Colon (tissue), 2 donors: ENCODE measurements at regions not wholly inside any gene's neighbourhood (a gene's known extent, or its start where the extent isn't known, plus 50 kb on each side); places are given as distances from the start of the nearest gene placed in this dataset.
"Not testable (repeated sequence)": the region's sequence is repeated elsewhere in the genome, so short reads cannot be mapped to it uniquely, and the experiment has no call there.

Source experiments
- FAIRE-seq: peaks from 2 replicates; lab custom pipeline; 2012; peaks lifted over from hg19 to GRCh38; lab: Jason Lieb, UNC
- donor health status: control.
- donor health status: control.

DNA sequence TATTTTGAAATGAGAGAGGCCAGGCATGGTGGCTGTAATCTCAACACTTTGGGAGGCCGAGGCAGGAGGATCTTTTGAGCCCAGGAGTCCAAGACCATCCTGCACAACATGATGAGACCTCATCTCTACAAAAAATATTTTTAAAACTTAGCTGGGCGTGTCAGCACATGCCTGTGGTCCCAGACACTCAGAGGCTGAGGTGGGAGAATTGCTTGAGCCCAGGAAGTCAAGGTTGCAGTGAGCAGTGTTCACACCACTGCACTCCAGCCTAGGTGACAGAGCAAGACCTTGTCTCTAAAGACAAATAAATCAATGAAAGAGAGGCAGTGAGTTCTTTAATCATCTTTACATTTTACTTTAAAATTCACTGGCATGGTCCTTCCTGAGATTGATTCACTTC is 124.5 kb downstream of the DUSP6 start:
- no peak for FAIRE-seq

DNA sequence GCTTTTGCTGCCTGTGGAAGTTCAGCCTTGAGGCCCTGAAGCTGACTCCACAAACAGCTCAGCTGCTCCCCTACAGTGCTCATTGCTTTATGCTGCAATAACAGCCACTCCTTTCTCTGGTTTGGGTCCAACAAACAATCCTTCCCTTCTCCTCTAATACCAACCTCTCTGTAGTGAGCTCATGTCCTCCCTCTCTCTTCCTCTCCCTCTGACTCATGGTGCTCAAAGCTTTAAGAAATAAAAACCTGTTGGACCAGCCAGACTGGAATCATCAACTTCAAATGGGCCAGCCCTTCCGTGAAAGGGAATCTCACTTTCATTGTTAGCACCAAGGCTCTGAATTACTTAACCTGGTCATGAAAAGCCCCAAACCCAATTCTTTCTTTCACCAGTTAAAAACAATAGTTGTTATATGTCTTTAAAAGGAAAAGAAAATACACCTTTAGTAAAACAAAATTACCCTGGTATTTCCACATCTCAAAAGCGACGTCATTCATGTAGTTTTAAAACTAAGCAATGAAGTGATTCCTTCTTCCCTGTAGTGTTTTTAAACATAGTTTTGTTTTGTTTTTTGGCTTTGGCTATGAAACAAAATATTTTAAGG is 126.4 kb downstream of the DUSP6 start:
- peak; percentile 10 for FAIRE-seq

DNA sequence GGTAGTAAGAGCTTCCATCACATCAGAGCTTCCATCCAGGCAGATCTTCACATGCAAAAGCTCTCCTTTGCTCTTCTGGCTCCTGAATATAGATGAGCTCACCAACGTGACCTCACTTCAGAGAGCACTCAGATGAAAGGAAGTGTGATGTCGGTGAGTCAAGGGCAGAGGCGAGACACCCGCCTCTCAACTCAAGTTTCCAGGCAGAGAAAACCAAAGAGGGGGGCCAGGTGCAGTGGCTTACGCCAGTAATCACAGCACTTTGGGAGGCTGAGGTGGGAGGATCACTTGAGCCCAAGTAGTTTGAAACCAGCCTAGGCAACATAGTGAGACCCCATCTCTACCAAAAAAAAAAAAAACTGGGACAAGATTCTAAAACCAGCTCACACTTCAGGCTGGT is 126.9 kb downstream of the DUSP6 start:
- FAIRE-seq, result no peak

DNA sequence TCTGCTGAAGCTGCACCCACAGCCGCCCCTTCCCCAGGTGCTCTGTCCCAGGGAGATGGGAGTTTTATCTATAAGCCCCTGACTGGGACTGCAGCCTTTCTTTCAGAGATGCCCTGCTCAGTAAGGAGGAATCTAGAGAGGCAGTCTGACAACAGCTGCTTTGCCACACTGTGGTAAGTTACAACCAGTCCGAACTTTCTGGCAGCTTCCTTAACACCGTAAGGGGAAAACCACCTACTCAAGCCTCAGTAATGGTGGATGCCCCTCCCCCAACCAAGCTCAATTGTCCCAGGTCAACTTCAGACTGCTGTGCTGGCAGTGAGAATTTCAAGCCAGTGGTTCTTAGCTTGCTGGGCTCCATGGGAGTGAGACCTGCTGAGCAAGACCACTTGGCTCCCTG is 129.7 kb downstream of the DUSP6 start:
- not testable (repeated sequence) for FAIRE-seq

DNA sequence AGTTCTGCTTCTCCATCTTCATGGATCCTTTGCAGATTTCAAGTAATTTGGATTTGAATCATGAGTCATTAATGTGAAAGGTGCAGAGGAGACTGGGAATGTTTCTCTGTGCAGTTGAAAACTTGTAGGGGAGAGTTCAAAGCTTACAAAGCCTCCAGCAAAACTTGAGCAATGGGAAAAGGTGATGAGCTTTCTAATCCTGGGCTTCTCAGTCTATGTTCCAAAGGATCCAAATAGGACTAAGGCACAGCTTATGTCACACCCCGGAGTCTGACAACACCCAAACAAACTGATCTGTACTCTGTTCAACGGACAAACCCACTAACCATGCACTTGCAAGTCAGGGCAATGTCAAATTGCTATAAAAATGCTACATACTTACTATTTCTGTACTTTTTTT is 134.8 kb downstream of the DUSP6 start:
- no peak for FAIRE-seq

DNA sequence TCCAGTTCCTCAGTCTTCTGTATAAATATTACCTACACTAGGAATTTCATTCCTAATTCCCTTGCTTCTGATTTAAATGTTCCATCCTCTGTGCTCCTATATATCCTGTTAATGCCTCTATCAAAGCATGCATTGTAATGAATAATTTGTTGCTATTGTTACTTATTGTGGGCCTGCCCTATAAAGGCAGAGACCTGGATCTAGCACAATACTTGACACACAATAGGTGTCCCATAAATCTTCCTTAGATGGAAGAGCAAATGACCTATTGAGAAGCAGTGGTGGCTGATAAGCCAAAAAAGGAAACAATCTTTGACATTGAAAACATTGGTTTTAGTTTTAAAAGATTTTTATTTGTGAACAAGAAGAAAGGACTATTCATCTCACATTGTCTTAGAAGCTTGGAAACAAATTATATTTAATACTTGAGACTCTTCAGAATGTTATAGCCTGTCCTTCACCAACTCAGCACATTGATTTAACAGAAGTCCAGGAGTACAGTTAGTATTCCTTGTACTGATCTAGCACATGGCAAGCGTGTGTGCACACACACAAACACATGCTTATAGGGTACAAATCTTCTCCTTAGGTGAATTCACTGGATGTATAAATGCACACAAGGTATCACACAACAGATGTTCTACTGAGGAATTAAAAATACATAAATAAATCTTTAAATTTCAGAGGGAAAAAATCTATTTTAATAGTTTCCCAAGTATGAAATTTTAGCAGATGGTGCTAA is 135.9 kb downstream of the DUSP6 start:
- no peak for FAIRE-seq

DNA sequence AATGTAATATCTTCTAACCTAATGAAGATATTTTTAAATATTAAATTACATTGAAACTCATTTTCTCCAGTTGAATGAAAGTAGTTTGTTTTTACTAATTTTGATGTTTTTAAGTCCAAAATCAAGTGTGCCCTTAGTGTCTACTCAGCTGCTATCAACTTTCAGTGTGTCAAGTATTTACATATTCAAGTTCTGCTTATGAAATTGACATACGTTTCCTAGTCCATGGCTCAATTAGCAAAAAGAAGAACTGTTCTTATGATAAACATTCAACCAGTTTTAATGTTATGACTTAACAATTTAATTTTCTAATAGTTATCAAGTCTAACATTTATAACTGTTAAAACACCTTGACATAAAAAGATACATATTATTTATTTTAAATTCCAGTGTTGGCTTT is 137.1 kb downstream of the DUSP6 start:
- peak; percentile 71 for FAIRE-seq

DNA sequence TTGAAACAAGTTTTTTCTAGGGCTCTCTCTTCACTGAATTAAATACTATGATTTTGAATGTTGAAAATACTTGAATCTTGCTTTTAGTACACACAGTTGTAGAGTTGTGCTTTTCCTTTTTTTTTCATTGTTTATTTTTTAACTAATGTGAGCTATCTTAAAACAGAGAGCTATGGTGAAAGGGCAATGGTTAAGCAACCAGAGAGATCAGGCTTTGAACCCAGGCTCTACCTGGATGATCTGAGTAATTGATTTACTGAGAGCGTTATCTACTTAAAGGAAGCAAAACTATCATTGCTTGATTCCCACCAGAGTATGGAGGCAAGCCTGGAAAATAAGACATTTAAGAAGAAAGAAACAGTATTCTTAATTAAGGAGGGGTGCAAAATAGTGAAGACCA is 138.6 kb downstream of the DUSP6 start:
- FAIRE-seq, result no peak

DNA sequence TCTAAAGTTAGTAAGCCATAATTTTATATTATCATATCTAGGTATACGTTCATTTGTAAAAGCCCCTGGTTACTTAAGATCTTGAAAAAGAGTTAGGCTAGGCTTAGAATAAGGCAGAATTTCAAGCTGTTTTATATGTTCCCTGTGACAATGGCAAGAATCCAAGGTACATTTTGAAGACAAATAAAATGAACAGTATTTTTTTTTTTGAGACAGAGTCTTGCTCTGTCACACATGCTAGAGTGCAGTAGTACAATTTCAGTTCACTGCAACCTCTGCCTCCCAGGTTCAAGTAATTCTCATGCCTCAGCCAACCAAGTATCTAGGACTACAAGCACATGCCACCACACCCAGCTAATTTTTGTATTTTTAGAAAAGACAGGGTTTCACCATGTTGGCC is 139.2 kb downstream of the DUSP6 start:
- FAIRE-seq, result no peak

DNA sequence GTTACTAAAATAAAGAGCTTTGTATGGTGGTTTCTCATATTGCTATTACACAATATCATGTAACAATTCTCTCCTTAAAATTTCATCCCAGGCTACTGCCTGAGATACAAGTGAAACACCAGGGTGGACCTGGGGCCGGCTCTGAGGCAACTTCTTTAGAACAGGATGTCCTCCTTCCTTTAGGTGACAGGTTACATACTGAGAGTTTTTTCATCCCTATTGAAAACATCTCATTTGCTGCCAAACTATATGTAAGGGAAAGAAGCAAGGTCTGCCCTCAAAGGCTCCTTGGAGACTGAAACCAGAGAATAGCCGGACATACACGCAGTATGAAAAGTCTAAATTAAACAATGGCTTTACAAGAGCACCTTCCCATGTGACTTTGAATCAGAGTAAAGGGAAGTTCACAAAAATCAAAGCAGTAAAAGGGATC is 139.9 kb downstream of the DUSP6 start:
- no peak for FAIRE-seq

DNA sequence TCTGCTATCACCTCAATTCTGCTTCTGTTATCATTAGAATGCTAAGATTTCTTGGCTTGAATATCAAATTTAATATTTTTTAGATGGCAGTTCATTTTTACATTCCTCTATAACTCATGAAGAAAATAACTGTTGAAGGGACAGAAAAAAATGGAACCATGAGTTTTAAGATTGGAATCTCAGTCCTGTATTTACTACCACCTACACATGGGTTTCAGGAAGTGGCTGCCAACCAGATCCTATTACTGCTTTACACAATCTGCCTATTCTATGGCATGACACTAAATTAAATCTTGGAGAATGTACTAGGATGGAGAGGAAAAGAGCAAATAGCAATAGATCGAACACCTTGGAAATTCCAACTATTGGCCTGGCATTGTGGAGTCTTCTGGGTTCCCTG is 140.8 kb downstream of the DUSP6 start:
- no peak for FAIRE-seq

DNA sequence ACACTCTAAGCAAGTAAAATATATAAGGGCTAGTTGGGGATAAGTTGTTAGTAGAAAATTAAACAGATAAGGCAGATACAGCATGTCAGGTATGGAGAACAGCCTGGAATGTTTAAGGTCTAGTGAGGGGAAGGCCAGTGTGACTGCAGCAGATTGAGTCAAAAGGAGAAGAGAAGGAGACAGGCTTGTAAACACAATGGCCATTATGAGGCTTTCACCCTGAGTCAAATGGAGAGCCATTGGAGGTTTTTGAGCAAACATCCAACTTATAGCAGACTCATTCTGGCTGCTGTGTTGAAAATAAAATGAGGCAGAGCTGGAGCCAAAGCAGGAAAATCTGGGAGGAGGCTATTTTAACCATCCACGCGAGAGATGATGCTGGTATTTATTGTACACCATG is 142.0 kb downstream of the DUSP6 start:
- no peak for FAIRE-seq

DNA sequence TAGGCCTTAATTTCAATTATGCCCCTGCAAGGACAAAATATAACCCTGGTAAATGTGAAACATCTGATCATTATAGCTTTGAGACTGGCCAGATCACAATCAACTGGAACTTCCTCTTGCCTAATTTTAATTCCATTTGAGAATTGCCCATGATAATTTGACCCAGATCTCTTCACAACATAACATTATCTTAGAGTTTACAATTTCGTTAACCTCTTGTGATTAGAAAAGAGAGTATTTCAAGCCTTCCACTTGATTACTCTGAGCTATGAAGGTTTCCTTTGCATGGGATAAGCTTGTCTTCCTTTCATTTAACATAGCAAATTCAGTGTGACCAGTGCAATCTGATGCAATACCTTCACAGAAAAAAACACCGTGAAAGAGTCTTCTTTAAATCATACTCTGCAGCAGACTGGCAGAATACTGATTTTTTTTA is 143.6 kb downstream of the DUSP6 start:
- no peak for FAIRE-seq

DNA sequence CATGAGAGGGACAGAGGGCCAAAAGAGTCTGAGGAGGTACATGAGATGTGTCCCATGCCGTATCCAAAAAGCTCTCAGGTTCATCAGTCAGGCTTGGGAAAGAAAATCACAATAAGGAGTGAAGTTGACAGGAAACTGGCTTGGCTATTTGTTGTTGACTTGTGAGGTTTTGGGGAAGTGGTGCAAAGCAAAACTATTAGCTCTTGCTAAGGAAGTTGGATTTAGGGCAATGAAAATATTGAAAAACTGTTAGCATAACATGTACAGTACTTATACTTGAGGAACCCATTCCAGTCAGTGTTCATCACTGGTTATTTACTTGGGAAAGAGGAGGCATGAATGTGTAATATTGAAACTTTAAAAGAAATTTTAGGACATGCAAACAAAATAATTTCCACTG is 145.9 kb downstream of the DUSP6 start:
- no peak for FAIRE-seq

DNA sequence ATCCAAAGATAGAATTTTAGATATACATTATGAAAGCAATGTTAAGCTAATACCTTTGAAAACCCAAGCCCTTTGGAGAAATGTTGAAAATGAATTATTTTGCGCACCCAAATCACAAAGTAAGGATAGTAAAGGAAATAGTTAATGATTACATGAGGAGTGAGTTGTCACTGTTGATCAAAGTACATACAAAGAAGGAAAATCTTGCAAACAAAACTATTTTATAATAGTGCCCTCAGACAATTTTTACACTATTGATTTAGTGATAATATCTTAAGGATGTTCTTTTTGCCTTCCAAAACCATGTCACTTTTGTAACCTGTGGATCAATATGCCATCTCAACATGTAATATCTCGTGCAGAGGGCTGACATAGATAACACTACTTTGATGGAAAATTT is 146.8 kb downstream of the DUSP6 start:
- no peak for FAIRE-seq

DNA sequence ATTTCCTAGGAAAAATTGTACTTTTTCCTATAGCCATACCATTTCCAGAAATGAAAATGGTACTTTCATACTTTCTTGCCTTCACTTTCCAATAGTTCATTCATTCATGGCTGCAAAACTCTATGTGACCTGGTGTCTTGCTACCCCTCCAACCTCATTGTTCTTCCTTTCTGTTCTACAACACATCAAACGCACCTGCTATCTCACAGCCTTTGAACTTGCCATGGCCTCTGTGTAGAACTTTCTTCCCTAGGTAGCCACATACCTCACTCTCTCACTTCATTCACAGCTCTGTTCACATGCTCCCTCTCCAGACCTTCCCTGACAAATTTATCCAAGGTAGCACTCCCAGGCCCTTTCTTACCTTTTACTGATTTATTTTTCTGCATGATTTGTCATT is 149.2 kb downstream of the DUSP6 start:
- no peak for FAIRE-seq

DNA sequence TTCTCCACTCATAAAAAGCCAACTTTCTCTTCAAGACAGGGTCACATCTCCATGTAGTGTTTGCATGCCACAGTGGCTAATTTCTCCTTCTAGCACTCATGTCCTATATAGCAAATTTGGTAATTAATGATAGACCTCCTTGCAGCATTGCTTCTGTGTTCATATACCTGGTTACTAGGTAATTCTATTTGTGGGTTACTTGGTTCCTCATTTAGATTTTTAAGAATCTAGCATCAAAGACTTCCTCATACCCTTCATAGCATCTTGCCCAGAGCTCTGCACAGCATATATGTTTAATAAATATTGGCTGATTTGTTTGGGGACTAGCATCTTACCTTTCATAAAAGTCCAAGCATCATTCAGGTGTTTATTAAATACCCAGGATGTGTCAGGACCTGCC is 152.1 kb downstream of the DUSP6 start:
- no peak for FAIRE-seq

DNA sequence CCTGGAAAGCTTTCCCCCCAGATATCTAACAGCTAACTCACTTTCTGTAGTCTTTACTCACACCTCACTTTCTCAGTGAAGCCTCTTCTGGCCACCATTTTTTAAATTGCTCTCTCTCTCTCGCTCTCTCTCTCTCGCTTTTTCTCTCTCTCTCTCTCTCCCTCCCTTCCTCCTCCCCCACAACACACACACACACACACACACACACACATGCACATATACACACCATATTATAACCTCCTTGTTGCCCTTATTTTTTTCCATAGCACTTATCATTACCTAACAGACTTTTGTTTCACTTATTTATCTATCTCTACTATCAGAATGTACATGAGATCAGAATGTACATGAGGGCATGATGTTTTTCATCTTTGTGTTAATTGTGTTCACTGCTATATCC is 156.8 kb downstream of the DUSP6 start:
- no peak for FAIRE-seq

DNA sequence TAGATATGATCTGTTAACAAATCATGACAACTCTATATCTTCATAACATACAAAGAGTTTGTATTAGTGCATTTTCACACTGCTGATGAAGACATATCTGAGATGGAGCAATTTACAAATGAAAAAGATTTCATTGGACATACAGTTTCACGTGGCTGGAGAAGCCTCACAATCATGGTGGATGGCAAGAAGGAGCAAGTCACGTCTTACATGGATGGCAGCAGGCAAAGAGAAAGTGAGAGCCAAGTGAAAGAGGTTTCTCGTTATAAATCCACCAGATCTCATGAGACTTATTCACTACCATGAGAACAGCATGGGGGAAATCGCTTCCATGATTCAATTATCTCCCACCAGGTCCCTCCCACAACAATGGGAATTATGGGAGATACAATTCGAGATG is 157.6 kb downstream of the DUSP6 start:
- no peak for FAIRE-seq

DNA sequence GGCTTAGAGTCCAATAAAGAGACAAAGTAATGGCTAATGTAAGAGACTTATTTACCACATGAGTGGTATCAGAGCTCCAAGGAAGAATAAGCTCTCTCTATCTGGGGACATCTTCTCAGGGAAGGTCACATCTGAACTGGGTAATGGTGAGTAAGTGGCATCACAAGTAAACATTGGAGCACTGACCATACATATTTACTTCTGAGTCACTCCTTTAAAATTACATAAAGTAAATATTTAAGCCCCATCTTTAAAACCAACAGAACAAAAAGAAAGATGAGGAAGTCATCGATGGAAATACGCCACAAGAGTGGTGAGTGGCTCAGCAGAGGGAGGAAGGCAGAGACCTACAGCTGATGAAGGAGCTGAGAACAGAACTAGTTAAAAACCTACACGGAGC is 159.9 kb downstream of the DUSP6 start:
- no peak for FAIRE-seq

DNA sequence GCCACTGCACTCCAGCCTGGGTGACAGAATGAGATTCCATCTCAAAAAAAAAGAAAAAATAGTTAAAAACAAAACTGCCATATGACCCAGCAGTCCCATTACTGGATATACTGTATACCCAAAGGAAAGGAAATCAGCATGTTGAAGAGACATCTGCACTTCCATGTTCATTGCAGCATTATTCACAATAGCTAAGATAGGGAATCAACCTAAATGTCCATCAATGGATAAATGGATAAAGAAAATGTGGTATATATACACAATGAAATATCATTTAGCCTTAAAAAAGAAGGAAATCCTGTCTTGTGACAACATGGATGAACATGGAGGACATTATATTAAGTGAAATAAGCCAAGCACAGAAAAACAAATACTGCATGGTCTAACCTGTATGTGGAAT is 160.7 kb downstream of the DUSP6 start:
- FAIRE-seq, result not testable (repeated sequence)

DNA sequence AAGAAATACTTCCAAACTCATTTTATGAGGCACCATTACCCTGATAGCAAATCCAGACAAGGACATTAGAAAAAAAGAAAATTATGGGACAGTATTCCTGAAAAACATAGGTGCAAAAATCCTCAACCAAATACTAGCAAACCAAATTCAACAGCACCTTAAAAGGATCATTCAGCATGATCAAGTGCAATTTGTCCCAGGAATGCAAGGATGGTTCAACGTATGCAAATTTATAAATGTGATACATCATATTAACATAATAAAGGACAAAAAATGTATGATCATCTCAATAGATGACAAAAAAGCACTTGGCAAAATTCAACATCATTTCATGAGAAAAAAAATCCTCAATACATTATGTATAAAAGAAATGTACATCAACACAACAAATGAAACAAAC is 162.9 kb downstream of the DUSP6 start:
- FAIRE-seq, result no peak

DNA sequence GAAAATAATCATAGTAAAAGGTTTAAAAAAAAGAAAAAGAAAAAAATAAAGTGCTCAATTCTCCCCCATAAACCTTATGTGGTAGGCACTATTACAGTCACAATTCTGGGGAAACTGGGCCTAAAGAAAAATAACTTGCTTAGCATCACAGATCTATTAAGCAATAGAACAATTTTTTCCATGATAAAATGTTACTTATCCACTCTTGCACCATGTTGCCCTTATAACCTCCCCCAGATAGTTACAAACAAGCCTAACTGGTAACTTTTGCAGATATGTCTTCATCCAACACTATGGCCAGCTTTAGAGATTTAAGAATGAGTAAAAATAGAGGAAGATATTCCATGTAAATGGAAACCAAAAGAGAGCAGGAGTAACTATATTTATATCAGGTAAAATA is 164.8 kb downstream of the DUSP6 start:
- FAIRE-seq, result no peak

DNA sequence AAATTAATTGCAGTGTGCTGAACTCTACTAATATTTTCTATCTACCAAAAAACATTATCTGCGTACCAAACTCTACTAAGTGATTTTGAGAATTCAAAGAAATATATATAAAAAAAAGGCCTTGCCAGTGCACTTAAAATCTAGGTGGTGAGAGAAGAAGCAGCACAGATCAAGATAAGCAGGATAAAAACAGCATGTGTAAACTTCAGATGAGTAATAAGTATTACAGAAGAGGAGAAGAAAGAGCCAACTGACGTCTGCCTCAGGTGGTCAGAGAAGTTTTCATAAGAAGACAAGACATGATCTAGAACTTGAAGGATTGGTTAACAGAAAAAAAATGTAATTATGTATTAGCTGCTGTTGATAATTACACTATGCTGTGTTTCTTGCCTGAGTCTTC is 166.4 kb downstream of the DUSP6 start:
- FAIRE-seq, result no peak
